Spleen (tissue), 11 donors: ENCODE measurements at regions not wholly inside any gene's neighbourhood (a gene's known extent, or its start where the extent isn't known, plus 50 kb on each side); places are given as distances from the start of the nearest gene placed in this dataset.

Experiments
- DNase-seq: peaks from one replicate; pipeline ENCODE4 v3.0.0-alpha.2; 2020
- H3K27ac ChIP-seq, 8 donors: fragments of 200-600 bp; sonication (generic) in 7 of 8; 1 replicate in 4 of 8; 2 replicates in 4 of 8; pipeline versions ENCODE4 v1.5.0 to v1.8.0; 2016 to 2021; ENCODE audit warnings: inconsistent platforms in 4 of 8, mild to moderate bottlenecking in 4 of 8, moderate library complexity in 1 of 8
- H3K27me3 ChIP-seq, 7 donors: fragments of 200-600 bp; sonication (generic) in 6 of 7; replicated peaks in 1 of 7; 1 replicate in 4 of 7; 2 replicates in 3 of 7; pipeline versions ENCODE4 v1.5.0 to v1.8.0; 2016 to 2021; ENCODE audit warnings: inconsistent platforms in 3 of 7, mild to moderate bottlenecking in 1 of 7
- H3K36me3 ChIP-seq, 6 donors: fragments of 200-600 bp; sonication (generic) in 5 of 6; 1 replicate in 4 of 6; 2 replicates in 2 of 6; pipeline versions ENCODE4 v1.5.0 to v1.8.0; 2016 to 2021; ENCODE audit warnings: inconsistent platforms in 2 of 6
- H3K4me1 ChIP-seq, 6 donors: fragments of 200-600 bp; sonication (generic) in 5 of 6; 1 replicate in 3 of 6; 2 replicates in 3 of 6; pipeline versions ENCODE4 v1.5.0 to v1.8.0; 2016 to 2021; ENCODE audit warnings: inconsistent platforms in 3 of 6
- H3K4me3 ChIP-seq, 8 donors: fragments of 200-600 bp; sonication (generic) in 7 of 8; 1 replicate in 4 of 8; 2 replicates in 4 of 8; pipeline versions ENCODE4 v1.5.0 to v1.8.0; 2016 to 2021; ENCODE audit warnings: inconsistent platforms in 4 of 8, mild to moderate bottlenecking in 4 of 8, moderate library complexity in 2 of 8
- H3K9me3 ChIP-seq, 8 donors: fragments of 200-600 bp; sonication (generic) in 7 of 8; 1 replicate in 4 of 8; 2 replicates in 4 of 8; pipeline versions ENCODE4 v1.5.0 to v1.8.0; 2016 to 2021; ENCODE audit warnings: inconsistent platforms in 4 of 8
- POLR2A ChIP-seq, 3 donors: fragments of 450-650 bp; IDR thresholded peaks; one replicate each; pipeline ENCODE4 v1.5.1; 2017; ENCODE audit warnings: antibody characterized with exemption in 3 of 3, mild to moderate bottlenecking in 1 of 3
- POLR2AphosphoS5 ChIP-seq, 3 donors: sonication (generic); formaldehyde crosslinking; IDR thresholded peaks; one replicate each; pipeline ENCODE4 v1.5.1; 2017; ENCODE audit warnings: antibody characterized with exemption in 3 of 3
- WGBS, 5 donors: extraction: QIAGEN DNeasy Blood & Tissue Kit in 3 of 5; methylation state at CpG; one replicate each; pipeline versions ENCODE4 v1.1.5 to v1.1.7; 2013 to 2018; 5-methylcytosine and 5-hydroxymethylcytosine counted together
- intact Hi-C: fragments of 100-400 bp; cut with DNase I; formaldehyde crosslinking; loops from one replicate; pipeline ENCODE4 v1.15.0; 2023; ENCODE audit warnings: low total_unique reads
- TF ChIP-seq, protein P1 (sequence below), 11 experiments: fragments of 200-600 bp in 7 of 11; fragments of 450-650 bp in 4 of 11; sonication (generic) in 4 of 11; IDR thresholded peaks in 8 of 11; conservative IDR thresholded peaks in 3 of 11; 1 replicate in 7 of 11; 2 replicates in 4 of 11; pipeline versions ENCODE4 v1.4.0 to v1.8.0; 2016 to 2021; ENCODE audit warnings: antibody characterized with exemption in 11 of 11, inconsistent platforms in 4 of 11, mild to moderate bottlenecking in 1 of 11
- donor health status: healthy with polysubstance abuse.
- donor health status: DM: no; HTN: no; CAD: no; lungs with moderate emphysema.
- donor health status: DM: no; HTN: no; CAD: no.
- donor health status: Bipolar disorder and iron deficiency.
- donor health status: healthy.
- donor health status: DM: no; HTN: no; CAD: no.
- donor health status: DM: yes; HTN: yes; CAD: no.

DNA sequence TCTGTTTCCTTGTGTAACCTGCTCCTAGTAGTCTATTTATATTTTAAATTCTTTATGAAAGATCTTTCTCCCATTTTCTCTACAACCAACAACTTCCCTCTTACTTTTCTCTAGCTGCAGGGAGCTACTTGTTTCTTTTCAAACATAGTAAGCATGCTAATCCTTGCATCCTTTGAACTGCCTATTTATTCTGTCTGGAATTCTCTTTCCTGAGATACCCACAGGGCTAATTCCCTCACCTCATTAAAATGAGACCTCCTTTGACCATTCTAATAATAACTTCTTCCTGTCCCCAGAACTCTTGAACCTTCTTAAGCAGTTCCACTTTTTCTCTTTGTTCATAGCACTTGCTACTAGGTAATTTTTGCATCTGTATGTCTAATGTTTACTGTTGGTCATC, 620.6 kb upstream of the CDH18 start:
- H3K27me3 ChIP-seq, result no peaks in the 10 kb centered on the region
- H3K4me1 ChIP-seq, result no peaks in the 10 kb centered on the region
- peaks cover 0 to 5% (median 0%) of the 10 kb centered on the region in 8 donors for H3K9me3 ChIP-seq
- intact Hi-C loops, result no loop called here
- H3K27ac ChIP-seq, result no peak overlapping the region
- no peak for DNase-seq
- no peak overlapping the region for H3K4me3 ChIP-seq
- TF ChIP-seq, protein P1, sequence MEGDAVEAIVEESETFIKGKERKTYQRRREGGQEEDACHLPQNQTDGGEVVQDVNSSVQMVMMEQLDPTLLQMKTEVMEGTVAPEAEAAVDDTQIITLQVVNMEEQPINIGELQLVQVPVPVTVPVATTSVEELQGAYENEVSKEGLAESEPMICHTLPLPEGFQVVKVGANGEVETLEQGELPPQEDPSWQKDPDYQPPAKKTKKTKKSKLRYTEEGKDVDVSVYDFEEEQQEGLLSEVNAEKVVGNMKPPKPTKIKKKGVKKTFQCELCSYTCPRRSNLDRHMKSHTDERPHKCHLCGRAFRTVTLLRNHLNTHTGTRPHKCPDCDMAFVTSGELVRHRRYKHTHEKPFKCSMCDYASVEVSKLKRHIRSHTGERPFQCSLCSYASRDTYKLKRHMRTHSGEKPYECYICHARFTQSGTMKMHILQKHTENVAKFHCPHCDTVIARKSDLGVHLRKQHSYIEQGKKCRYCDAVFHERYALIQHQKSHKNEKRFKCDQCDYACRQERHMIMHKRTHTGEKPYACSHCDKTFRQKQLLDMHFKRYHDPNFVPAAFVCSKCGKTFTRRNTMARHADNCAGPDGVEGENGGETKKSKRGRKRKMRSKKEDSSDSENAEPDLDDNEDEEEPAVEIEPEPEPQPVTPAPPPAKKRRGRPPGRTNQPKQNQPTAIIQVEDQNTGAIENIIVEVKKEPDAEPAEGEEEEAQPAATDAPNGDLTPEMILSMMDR (IDR thresholded peaks at IDR 0.05 in 8 of 11, conservative IDR thresholded peaks at IDR 0.05 in 3 of 11), result no peak
- no peak for TF ChIP-seq POLR2A (IDR thresholded peaks at IDR 0.05)
- TF ChIP-seq POLR2AphosphoS5 (IDR thresholded peaks at IDR 0.05), result no peak
- no peaks in the 10 kb centered on the region for H3K36me3 ChIP-seq

DNA sequence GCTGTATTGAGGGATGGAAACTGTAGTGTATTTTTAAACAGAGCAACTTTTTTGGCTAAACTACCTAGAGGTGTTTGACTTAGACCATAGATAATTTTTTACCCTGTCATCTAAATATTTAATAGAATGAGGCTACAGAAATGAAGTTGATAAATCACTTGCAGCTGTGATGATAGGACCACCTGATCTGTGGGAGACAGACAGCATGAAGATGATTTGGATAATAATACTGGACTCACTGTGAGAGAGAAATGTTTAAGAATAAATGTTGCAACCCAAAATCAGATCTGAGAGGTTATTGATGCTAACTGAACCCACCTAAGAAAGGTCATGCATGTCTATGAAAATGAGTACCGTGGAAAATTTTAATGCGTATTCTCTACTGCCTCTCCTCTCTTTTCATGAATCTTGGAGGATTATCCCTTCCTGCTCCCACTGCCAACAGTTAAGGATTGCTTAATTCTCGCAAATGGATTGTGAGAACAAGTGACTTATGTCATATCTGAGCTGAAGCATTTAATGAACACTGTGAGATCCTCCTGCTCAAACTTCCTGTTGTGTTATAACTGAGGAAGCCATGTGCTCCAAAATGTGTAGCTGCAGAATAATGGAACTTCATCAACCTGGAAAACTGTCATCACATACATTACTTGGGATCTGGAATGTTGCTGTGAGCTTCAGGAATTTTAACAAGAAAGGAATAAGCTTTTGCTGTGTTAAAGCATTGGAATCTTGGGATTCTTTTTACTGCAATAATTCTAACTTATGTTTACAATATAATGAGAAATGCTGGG, 617.9 kb upstream of the CDH18 start:
- TF ChIP-seq, protein P1 (IDR thresholded peaks at IDR 0.05 in 8 of 11, conservative IDR thresholded peaks at IDR 0.05 in 3 of 11), result no peak
- TF ChIP-seq POLR2A (IDR thresholded peaks at IDR 0.05) (no peak), POLR2AphosphoS5 (IDR thresholded peaks at IDR 0.05) (no peak)
- Histone ChIP-seq H3K9me3 (peaks cover 0 to 17% (median 7%) of the 10 kb centered on the region in 8 donors), H3K36me3 (no peaks in the 10 kb centered on the region), H3K4me3 (no peak overlapping the region), H3K27me3 (no peaks in the 10 kb centered on the region), H3K27ac (no peak overlapping the region), H3K4me1 (no peaks in the 10 kb centered on the region)
- intact Hi-C loops, result no loop called here
- WGBS, 5 donors, result 68 to 74% (median 69%) methylated on average over 3 of the region's 3 CpGs
- no peak for DNase-seq

DNA sequence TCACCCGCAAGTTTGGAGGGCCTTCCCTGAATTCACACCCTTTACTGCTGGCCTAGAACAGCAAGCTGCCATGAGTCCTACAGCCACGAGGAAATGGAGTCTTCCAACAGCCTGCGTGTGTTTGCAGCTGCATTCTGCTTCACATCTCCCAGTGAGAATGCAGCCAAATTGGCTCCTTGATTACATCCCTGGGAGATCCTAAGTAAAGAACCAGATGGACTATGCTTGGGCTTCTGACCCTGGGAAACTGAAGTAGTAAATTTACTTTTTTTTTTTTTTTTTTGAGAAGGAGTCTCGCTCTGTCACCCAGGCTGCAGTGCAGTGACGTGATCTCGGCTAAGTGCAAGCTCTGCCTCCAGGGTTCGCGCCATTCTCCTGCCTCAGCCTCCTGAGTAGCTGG, 617.0 kb upstream of the CDH18 start:
- H3K27ac ChIP-seq, result no peak overlapping the region
- H3K4me1 ChIP-seq, result no peaks in the 10 kb centered on the region
- no peak overlapping the region for H3K4me3 ChIP-seq
- no peaks in the 10 kb centered on the region for H3K27me3 ChIP-seq
- peaks cover 0 to 17% (median 7%) of the 10 kb centered on the region in 8 donors for H3K9me3 ChIP-seq
- no peaks in the 10 kb centered on the region for H3K36me3 ChIP-seq
- TF ChIP-seq POLR2AphosphoS5 (IDR thresholded peaks at IDR 0.05) (no peak), POLR2A (IDR thresholded peaks at IDR 0.05) (no peak)
- TF ChIP-seq, protein P1 (IDR thresholded peaks at IDR 0.05 in 8 of 11, conservative IDR thresholded peaks at IDR 0.05 in 3 of 11), result no peak
- DNase-seq, result no peak
- WGBS, 5 donors, result 83 to 89% (median 87%) methylated on average over 8 of the region's 8 CpGs
- intact Hi-C loops, result no loop called here

DNA sequence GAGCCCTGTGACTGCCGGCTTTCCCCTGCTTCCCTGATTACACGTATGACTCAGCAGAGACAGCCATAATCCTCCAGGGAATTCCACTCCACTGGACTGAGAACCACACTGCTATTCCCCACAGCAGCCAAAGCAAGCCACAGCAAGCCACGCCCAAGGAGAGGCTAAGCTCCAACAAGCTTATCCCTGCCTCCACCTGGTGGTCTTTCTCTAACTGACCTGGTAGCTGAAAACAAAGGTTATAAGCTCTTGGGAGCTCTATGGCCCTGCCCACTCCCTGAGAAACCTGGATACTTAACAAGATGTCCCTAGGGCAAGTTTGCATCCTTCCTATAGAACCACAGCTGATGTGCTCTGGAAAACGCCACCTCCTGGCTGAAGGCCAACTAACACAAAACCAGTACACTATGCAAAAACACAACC, 613.7 kb upstream of the CDH18 start:
- TF ChIP-seq, protein P1 (IDR thresholded peaks at IDR 0.05 in 8 of 11, conservative IDR thresholded peaks at IDR 0.05 in 3 of 11), result no peak
- TF ChIP-seq POLR2A (IDR thresholded peaks at IDR 0.05) (no peak), POLR2AphosphoS5 (IDR thresholded peaks at IDR 0.05) (no peak)
- WGBS, 5 donors, result 61 to 92% (median 86%) methylated on average over 2 to 4 of the region's 4 CpGs
- H3K27ac ChIP-seq, result no peak overlapping the region
- no peaks in the 10 kb centered on the region for H3K4me1 ChIP-seq
- intact Hi-C loops, result no loop called here
- H3K9me3 ChIP-seq, result peaks cover 0 to 21% (median 7%) of the 10 kb centered on the region in 8 donors
- DNase-seq, result no peak
- no peaks in the 10 kb centered on the region for H3K36me3 ChIP-seq
- H3K4me3 ChIP-seq, result no peak overlapping the region
- no peaks in the 10 kb centered on the region for H3K27me3 ChIP-seq
